Activated CD8-positive, alpha-beta memory T cell treated with anti-CD3 and anti-CD28 coated beads, Interleukin-2, amount 10 ng/mL, durations not matched to agents 7 days and 5 days (primary cell): ENCODE measurements at regions not wholly inside any gene's neighbourhood (a gene's known extent, or its start where the extent isn't known, plus 50 kb on each side); places are given as distances from the start of the nearest gene placed in this dataset.
"Not testable (repeated sequence)": the region's sequence is repeated elsewhere in the genome, so short reads cannot be mapped to it uniquely, and the experiment has no call there.

Experiments used
- ATAC-seq: fragments of 150-1000 bp; cut with Tn5 transposase; one replicate; pipeline ENCODE4 v1.10.0; 2021; ENCODE audit warnings: moderate library complexity
- CTCF ChIA-PET: fragments of 350-600 bp; sonication (Branson Sonifier 250); formaldehyde crosslinking; loops from one replicate; lab custom pipeline; 2021; ENCODE audit warnings: antibody characterized with exemption; lab: Charles Lee
- DNase-seq: peaks from one replicate; pipeline ENCODE4 v3.0.0-alpha.2; 2020
- H3K27ac Mint-ChIP-seq: one replicate; pipeline ENCODE4 v1.8.0; 2021; ENCODE audit warnings: mild to moderate bottlenecking, mixed read lengths
- H3K27me3 Mint-ChIP-seq: one replicate; pipeline ENCODE4 v1.8.0; 2021; ENCODE audit warnings: mixed read lengths
- H3K36me3 Mint-ChIP-seq: one replicate; pipeline ENCODE4 v1.8.0; 2021; ENCODE audit warnings: mild to moderate bottlenecking, mixed read lengths
- H3K4me1 Mint-ChIP-seq: one replicate; pipeline ENCODE4 v1.8.0; 2021; ENCODE audit warnings: mixed read lengths
- H3K4me3 Mint-ChIP-seq: one replicate; pipeline ENCODE4 v1.8.0; 2021; ENCODE audit warnings: mild to moderate bottlenecking, moderate library complexity, mixed read lengths
- H3K9me3 Mint-ChIP-seq: one replicate; pipeline ENCODE4 v1.8.0; 2022; ENCODE audit warnings: low read depth, mixed read lengths

DNA sequence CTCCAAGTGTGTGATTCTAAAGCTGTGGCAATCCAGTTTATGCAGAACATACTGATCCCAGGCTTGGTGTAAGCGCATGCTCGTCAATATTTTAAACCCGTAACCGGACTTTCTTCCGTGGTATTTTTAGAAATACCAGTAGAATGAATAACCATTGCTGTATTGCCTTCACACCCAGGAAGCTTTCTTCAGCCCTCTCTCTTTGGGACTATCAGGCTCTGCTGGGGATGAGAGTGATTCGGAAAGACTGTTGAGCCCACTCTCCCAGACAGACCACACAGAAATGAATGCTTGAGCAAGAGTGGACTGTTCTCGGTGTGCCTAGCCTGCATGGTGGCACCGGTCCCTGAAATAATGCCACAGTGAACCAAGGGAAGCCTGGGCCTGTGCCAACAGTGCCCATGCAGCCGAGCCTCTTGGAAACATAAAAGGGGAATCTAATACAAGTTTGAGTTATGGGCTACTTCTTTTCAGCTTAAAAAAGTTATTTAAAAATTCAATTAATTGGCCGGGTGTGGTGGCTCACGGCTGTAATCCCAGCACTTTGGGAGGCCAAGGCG lies 89.9 kb upstream of the ELAC2 start:
- H3K4me3 Mint-ChIP-seq: no peak overlapping the region
- ATAC-seq (no peak), DNase-seq (no peak)
- CTCF ChIA-PET: no interaction called here
- peaks cover 2% of the 10 kb centered on the region for H3K9me3 Mint-ChIP-seq
- H3K27me3 Mint-ChIP-seq: no peaks in the 10 kb centered on the region
- no peaks in the 10 kb centered on the region for H3K36me3 Mint-ChIP-seq
- H3K27ac Mint-ChIP-seq: no peak overlapping the region
- H3K4me1 Mint-ChIP-seq: peaks cover 1% of the 10 kb centered on the region

DNA sequence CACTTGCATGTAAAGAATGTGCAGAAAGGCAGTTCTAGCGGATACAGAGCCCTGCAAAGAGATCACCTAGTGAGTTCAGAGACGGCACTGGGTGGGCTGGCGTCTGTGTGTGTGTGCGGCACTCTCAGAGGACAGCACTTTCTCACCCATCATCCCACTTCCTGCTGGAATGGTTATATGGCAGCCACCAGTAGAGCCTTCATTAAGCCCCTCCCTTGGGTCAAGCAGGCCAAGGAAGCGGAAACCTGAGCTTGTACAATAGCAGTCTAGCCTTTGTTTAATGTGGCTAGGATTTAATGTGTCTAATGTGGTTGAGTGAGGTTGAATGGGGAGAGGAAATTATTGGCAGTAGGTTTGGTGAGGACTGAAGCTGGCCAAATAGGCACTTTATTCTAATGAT lies 88.3 kb upstream of the ELAC2 start:
- peaks cover 4% of the 10 kb centered on the region for H3K9me3 Mint-ChIP-seq
- H3K4me1 Mint-ChIP-seq: peaks cover 1% of the 10 kb centered on the region
- H3K27me3 Mint-ChIP-seq: no peaks in the 10 kb centered on the region
- no peak for ATAC-seq
- H3K36me3 Mint-ChIP-seq: no peaks in the 10 kb centered on the region
- DNase-seq: no peak
- no peak overlapping the region for H3K27ac Mint-ChIP-seq
- H3K4me3 Mint-ChIP-seq: no peak overlapping the region
- CTCF ChIA-PET: no interaction called here

DNA sequence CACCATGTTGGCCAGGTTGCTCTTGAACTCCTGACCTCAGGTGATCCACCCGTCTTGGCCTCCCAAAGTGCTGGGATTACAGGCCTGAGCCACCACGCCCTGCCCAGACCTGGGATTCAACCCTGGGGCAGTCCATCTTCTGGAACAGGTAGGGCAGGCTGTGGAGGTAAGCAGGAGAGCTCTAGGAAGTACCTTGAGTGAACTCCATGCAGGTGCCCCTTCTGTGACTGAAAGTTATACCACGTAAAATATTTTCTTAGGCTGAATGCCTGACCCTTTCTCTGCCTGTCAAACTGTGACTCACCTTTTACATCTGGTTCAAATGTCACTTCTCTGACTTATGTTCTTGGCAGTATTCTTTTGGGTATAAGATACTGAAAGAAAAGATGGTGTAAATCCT lies 86.7 kb upstream of the ELAC2 start:
- Mint-ChIP-seq H3K27ac (no peak overlapping the region), H3K9me3 (peaks cover 4% of the 10 kb centered on the region), H3K4me1 (peaks cover 1% of the 10 kb centered on the region), H3K36me3 (no peaks in the 10 kb centered on the region), H3K27me3 (no peaks in the 10 kb centered on the region), H3K4me3 (no peak overlapping the region)
- ATAC-seq: no peak
- no peak for DNase-seq
- CTCF ChIA-PET: no interaction called here

DNA sequence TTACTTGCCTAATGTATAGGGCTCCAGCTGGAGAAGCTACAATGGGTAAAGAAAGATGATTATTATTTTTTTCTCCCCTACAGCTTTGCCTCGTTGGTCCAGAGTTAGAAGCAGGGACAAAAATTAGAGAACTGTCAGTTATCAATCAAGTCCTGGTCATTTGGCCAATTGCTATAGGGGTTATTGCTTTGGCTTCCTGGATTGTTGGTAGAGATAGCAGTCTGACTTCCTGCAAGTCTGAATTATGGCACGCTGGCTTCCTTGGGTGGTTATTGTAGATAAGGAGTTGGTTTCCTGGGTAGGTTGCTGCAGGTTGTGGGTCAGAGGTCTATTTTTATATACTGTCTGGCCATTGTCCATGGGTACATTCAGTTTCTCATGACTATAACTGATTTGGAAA lies 84.7 kb upstream of the ELAC2 start:
- no peak for DNase-seq
- no peaks in the 10 kb centered on the region for H3K36me3 Mint-ChIP-seq
- H3K4me3 Mint-ChIP-seq: no peak overlapping the region
- H3K4me1 Mint-ChIP-seq: peaks cover 1% of the 10 kb centered on the region
- no peak for ATAC-seq
- peaks cover 4% of the 10 kb centered on the region for H3K9me3 Mint-ChIP-seq
- no peaks in the 10 kb centered on the region for H3K27me3 Mint-ChIP-seq
- no peak overlapping the region for H3K27ac Mint-ChIP-seq
- CTCF ChIA-PET: interaction anchor here (1.2 kb wide), 1 partner anchor 12 kb away, joined by 3 read pairs; no protein-coding TSS in a partner anchor

GRCh38 chr17:13099926-13100325 lies 82.1 kb upstream of the ELAC2 start:
- H3K4me1 Mint-ChIP-seq: no peaks in the 10 kb centered on the region
- CTCF ChIA-PET: no interaction called here
- H3K9me3 Mint-ChIP-seq: peaks cover 2% of the 10 kb centered on the region
- no peaks in the 10 kb centered on the region for H3K36me3 Mint-ChIP-seq
- no peak overlapping the region for H3K27ac Mint-ChIP-seq
- no peak overlapping the region for H3K4me3 Mint-ChIP-seq
- H3K27me3 Mint-ChIP-seq: no peaks in the 10 kb centered on the region
- ATAC-seq: no peak
- DNase-seq: no peak

GRCh38 chr17:13099089-13099735 lies 81.4 kb upstream of the ELAC2 start:
- DNase-seq: no peak
- no peak overlapping the region for H3K4me3 Mint-ChIP-seq
- no peaks in the 10 kb centered on the region for H3K4me1 Mint-ChIP-seq
- no peaks in the 10 kb centered on the region for H3K36me3 Mint-ChIP-seq
- no peaks in the 10 kb centered on the region for H3K27me3 Mint-ChIP-seq
- H3K27ac Mint-ChIP-seq: no peak overlapping the region
- ATAC-seq: no peak
- peaks cover 2% of the 10 kb centered on the region for H3K9me3 Mint-ChIP-seq
- CTCF ChIA-PET: no interaction called here

GRCh38 chr17:13096291-13096690 lies 78.5 kb upstream of the ELAC2 start:
- CTCF ChIA-PET: no interaction called here
- Mint-ChIP-seq H3K9me3 (no peaks in the 10 kb centered on the region), H3K27me3 (peaks cover 2% of the 10 kb centered on the region), H3K4me3 (no peak overlapping the region), H3K27ac (no peak overlapping the region), H3K4me1 (no peaks in the 10 kb centered on the region), H3K36me3 (no peaks in the 10 kb centered on the region)
- ATAC-seq (no peak), DNase-seq (no peak)

DNA sequence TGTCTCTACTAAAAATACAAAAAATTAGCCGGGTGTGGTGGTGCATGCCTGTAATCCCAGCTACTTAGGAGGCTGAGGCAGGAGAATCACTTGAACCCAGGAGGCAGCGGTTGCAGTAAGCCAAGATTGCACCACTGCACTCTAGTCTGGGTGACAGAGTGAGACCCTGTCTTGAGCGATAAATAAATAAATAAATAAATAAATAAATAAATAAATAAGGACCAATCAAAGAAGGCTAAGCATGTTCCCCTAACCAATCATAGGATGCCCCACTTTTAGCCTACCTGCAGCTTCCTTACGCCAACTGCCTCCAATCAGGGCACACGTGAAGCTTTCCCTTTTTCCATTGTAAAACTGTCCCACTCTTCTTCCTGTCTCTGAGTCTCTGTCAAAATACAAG lies 74.2 kb upstream of the ELAC2 start:
- H3K4me1 Mint-ChIP-seq, DNase-seq, H3K27me3 Mint-ChIP-seq, H3K9me3 Mint-ChIP-seq, H3K36me3 Mint-ChIP-seq, H3K4me3 Mint-ChIP-seq, H3K27ac Mint-ChIP-seq, CTCF ChIA-PET, ATAC-seq: not testable (repeated sequence)

GRCh38 chr17:13088666-13089065 lies 70.8 kb upstream of the ELAC2 start:
- Mint-ChIP-seq H3K36me3 (no peaks in the 10 kb centered on the region), H3K9me3 (no peaks in the 10 kb centered on the region), H3K27me3 (peaks cover 2% of the 10 kb centered on the region), H3K27ac (no peak overlapping the region), H3K4me1 (no peaks in the 10 kb centered on the region), H3K4me3 (no peak overlapping the region)
- DNase-seq (no peak), ATAC-seq (no peak)
- CTCF ChIA-PET: interaction anchor here (1.2 kb wide), 1 partner anchor 15 kb away, joined by 3 read pairs; no protein-coding TSS in a partner anchor

- no peak overlapping the region for H3K27ac Mint-ChIP-seq
- H3K4me3 Mint-ChIP-seq: no peak overlapping the region
- no peaks in the 10 kb centered on the region for H3K4me1 Mint-ChIP-seq
- H3K36me3 Mint-ChIP-seq: no peaks in the 10 kb centered on the region
- H3K27me3 Mint-ChIP-seq: no peaks in the 10 kb centered on the region
- CTCF ChIA-PET: interaction anchor here (1.2 kb wide), 1 partner anchor 15 kb away, joined by 3 read pairs; no protein-coding TSS in a partner anchor
- ATAC-seq (no peak), DNase-seq (no peak)
- H3K9me3 Mint-ChIP-seq: no peaks in the 10 kb centered on the region
These were observed 70.0 kb upstream of the ELAC2 start for GRCh38 chr17:13087802-13088201.

DNA sequence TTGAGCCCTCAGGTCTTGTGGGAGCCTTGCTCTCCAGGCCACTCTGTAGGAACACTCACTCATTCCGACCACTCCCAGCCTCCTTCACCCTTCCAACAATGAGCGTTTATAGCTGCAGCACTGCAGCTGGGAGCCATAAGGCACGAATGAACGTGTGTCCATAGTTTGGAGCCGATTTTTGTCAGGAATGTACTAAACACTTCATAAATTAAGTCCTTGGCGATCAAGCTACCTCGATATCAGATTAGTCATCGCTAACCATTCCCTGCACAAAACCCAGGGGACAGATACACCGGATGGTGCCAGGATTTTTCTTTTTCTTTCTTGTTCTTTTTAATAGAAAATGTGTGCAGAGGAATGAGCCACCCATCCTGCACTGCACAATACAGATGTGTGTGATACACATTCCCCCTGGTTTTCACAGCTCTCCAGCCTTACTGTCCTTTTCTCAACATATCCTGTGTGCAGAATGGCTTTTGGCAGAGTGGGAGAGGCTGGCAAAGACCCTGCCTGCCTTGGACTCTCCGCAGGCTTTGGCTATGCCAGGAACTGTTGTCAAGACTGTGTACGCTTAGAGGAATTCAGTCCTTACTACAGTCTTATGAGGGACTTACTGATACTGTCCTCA lies 68.4 kb upstream of the ELAC2 start:
- ATAC-seq: no peak
- H3K27me3 Mint-ChIP-seq: no peaks in the 10 kb centered on the region
- peaks cover 4% of the 10 kb centered on the region for H3K9me3 Mint-ChIP-seq
- no peaks in the 10 kb centered on the region for H3K36me3 Mint-ChIP-seq
- no peaks in the 10 kb centered on the region for H3K4me1 Mint-ChIP-seq
- DNase-seq: no peak
- H3K4me3 Mint-ChIP-seq: no peak overlapping the region
- CTCF ChIA-PET: no interaction called here
- no peak overlapping the region for H3K27ac Mint-ChIP-seq

DNA sequence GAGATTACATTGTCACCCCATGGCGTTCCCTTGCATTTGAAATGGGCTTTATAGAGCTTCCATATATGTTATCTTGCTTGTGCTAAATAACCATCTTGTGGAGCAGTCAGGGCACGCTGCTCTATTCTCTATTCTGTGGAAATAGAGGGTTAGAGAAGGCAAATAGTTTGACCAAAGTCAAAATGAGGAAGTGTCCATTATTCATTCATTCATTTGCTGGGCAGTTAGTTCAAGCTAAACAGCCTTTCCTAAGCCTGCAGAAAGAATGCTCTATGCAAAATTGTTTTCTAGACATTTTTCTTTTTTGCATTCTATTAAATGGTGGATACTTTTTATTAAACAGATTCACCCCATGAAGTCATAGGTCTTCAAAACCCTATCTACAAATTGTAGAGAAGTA lies 67.8 kb upstream of the ELAC2 start:
- Mint-ChIP-seq H3K27ac (no peak overlapping the region), H3K36me3 (no peaks in the 10 kb centered on the region), H3K4me1 (no peaks in the 10 kb centered on the region), H3K4me3 (no peak overlapping the region), H3K27me3 (no peaks in the 10 kb centered on the region), H3K9me3 (peaks cover 4% of the 10 kb centered on the region)
- ATAC-seq (no peak), DNase-seq (no peak)
- CTCF ChIA-PET: no interaction called here

GRCh38 chr17:13084420-13084819 lies 66.6 kb upstream of the ELAC2 start:
- ATAC-seq (no peak), DNase-seq (no peak)
- H3K36me3 Mint-ChIP-seq: no peaks in the 10 kb centered on the region
- H3K27me3 Mint-ChIP-seq: no peaks in the 10 kb centered on the region
- CTCF ChIA-PET: interaction anchor here (0.6 kb wide), 1 partner anchor 96 kb away, joined by 4 read pairs; no protein-coding TSS in a partner anchor
- peaks cover 4% of the 10 kb centered on the region for H3K9me3 Mint-ChIP-seq
- H3K4me3 Mint-ChIP-seq: no peak overlapping the region
- H3K27ac Mint-ChIP-seq: no peak overlapping the region
- H3K4me1 Mint-ChIP-seq: no peaks in the 10 kb centered on the region
